ENCODE measurements at regions not wholly inside any gene's neighbourhood (a gene's known extent, or its start where the extent isn't known, plus 50 kb on each side); places are given as distances from the start of the nearest gene placed in this dataset.

DNA sequence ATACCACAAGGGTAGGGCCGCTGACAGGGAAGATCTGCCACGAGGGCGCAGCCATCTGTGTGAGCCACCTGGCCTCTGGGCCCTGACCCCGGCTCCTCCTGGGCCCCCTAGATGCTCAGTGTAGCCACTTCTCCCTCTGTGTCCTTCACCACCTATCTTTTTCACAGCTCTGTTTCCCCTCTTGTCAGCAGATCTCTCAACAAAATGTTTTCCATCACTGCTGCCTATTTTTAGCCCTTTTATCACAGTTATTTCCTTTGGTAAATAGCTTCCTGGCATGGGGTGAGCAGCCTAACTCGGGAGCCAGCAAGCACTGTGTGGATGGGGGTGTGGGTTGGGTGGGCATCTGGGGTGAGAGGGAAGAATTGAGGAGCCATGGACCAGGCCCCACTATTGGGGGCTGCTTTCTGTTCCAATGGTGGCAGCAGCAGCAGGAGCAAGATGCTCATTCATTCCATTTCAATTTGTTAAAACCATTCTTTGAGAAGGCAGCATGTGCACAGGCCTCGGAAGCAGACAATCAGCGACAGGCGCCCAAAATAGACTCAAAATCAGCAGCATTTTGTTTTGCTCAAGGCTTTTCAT lies 135.2 kb upstream of the NAV2 start:
- Mint-ChIP-seq H3K27ac (no peak overlapping the region), H3K27me3 (no peaks in the 10 kb centered on the region), H3K9me3 (no peaks in the 10 kb centered on the region), H3K4me1 (ENCODE audit: low read depth in 2 of 2) (no peaks in the 10 kb centered on the region), H3K36me3 (ENCODE audit: insufficient read depth) (no peaks in the 10 kb centered on the region), H3K4me3 (no peak overlapping the region)
- ATAC-seq (replicated peaks), result no peak
- DNase-seq, result no peak

DNA sequence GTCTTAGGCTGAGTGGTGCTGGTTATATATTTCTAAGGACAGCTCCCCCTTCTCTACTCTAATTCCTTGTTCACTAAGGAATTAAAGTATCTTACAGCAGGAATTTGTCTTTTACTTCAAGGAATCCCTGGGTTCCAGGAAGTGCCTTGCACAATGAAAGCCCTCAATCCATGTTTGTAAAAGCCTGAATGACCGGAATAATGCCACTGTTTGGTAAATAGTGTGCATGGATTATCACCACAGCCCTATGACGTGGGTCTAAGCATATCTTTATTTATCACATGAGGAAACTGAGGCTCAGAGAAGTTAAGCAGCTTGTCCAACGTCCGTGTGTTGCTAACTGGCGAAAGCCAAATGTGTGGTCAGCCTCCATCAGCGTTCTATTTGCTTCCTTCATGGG lies 135.7 kb upstream of the NAV2 start:
- DNase-seq (no peak), ATAC-seq (replicated peaks) (no peak)
- Mint-ChIP-seq H3K27ac (no peak overlapping the region), H3K27me3 (peaks cover 0 to 2% of the 10 kb centered on the region in 2 donors), H3K36me3 (ENCODE audit: insufficient read depth) (no peaks in the 10 kb centered on the region), H3K4me3 (no peak overlapping the region), H3K9me3 (no peaks in the 10 kb centered on the region), H3K4me1 (ENCODE audit: low read depth in 2 of 2) (no peaks in the 10 kb centered on the region)

DNA sequence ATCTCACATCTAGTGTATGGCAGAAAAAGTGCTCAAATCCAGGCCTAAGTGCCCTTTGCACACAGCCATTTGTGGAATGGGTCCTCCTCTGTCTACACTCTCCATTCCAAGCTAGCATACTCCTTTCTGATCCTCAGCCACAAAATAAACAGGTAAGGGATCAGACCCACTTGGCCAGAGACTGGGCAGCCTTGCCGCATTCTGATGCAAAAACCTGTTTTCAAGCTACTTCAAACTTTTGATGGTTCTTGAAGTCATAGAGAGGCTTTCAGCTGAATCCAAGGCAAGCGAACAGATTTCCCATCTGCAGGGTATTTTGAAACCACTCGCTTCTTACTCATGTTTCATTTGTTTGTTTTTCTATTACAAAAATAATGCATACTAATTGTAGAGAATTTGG lies 136.6 kb upstream of the NAV2 start:
- Mint-ChIP-seq H3K9me3 (no peaks in the 10 kb centered on the region), H3K27ac (no peak overlapping the region), H3K4me1 (ENCODE audit: low read depth in 2 of 2) (no peaks in the 10 kb centered on the region), H3K36me3 (ENCODE audit: insufficient read depth) (no peaks in the 10 kb centered on the region), H3K4me3 (no peak overlapping the region), H3K27me3 (peaks cover 4 to 7% of the 10 kb centered on the region in 2 donors)
- DNase-seq (no peak), ATAC-seq (replicated peaks) (no peak)

DNA sequence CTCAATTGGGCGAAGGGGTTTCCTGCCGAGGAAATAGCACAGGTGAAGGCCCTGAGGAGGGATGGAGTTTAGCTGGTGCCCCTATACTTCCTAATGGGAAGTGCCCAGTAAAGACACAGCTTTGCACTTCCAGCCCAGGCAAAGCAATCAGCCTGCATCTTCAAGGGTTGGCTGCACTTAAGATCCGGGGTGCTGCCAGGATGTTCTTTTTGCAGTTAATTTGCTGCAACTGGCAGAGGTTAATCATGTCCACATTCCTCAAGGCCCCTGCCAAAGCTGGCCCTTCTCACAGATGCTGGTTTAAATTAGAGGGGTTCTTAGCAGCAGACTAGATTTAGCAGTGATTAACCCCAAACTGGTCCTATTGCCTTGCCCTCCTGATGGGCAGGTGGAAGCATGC lies 137.7 kb upstream of the NAV2 start:
- Mint-ChIP-seq H3K36me3 (ENCODE audit: insufficient read depth) (no peaks in the 10 kb centered on the region), H3K27ac (no peak overlapping the region), H3K9me3 (no peaks in the 10 kb centered on the region), H3K4me3 (no peak overlapping the region), H3K4me1 (ENCODE audit: low read depth in 2 of 2) (no peaks in the 10 kb centered on the region), H3K27me3 (peaks cover 10 to 11% of the 10 kb centered on the region in 2 donors)
- no peak for DNase-seq
- no peak for ATAC-seq (replicated peaks)

DNA sequence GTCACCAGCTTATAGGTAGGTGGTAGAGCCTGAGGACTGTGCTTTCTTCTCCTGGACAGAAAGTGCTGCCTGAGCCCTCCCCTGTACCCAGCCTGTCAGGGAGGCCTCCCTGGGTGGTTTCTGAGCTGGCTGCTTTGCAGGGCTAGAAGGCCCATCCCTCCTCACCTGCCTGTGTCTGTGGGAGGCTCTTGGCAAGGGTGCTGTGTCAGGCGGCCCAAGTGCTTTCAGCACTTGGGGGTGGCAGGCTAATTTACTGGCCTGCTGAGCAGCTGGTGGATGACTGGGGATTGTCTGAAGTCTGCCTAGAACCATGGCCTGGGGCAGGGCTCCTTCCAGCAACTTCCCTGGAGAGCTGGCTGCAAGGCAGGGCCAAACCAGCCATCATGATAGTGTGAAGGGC lies 139.0 kb upstream of the NAV2 start:
- Mint-ChIP-seq H3K36me3 (ENCODE audit: insufficient read depth) (no peaks in the 10 kb centered on the region), H3K27me3 (peaks cover 17 to 22% of the 10 kb centered on the region in 2 donors), H3K27ac (no peak overlapping the region), H3K4me1 (ENCODE audit: low read depth in 2 of 2) (no peaks in the 10 kb centered on the region), H3K4me3 (no peak overlapping the region), H3K9me3 (no peaks in the 10 kb centered on the region)
- ATAC-seq (replicated peaks), result no peak
- no peak for DNase-seq

DNA sequence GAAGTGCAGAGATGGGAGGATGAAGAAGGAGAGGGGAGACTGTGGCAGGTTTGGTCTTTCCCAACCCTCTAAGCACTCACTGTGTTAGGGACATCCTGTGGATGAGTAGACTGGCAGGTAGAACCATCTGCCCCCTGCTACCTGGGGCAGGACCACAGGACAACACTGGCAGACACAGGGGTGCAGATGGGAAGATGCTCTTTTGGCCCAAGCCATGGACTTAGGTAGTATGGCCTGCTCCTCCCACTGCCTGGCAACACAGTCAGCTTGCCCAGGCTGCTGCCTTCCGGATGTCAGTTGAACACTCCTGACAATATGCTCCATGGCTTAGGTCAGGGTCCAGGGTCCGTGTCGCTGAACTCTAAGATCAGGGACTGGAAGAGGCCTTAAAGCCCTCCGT lies 140.7 kb upstream of the NAV2 start:
- no peak overlapping the region for H3K4me3 Mint-ChIP-seq
- H3K27ac Mint-ChIP-seq, result no peak overlapping the region
- H3K36me3 Mint-ChIP-seq (ENCODE audit: insufficient read depth), result no peaks in the 10 kb centered on the region

DNA sequence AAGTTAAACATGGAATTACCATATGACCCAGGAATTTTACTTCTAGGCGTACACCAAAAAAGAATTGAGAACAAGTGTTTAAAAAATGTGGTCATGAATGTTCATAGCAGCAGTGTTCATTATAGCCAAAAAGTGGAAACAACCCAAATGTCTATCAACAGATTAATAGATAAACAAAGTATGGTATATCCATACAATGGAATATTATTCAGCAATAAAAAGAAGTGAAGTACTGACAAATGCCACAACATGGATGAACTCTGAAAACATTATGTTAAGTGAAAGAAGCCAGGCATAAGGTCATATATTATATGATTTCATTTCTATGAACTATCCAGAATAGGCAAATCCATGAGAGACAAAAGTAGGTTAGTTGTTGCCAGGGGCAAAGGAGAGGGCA lies 141.7 kb upstream of the NAV2 start:
- Mint-ChIP-seq H3K4me3 (no peak overlapping the region), H3K27me3 (peaks cover 26 to 33% of the 10 kb centered on the region in 2 donors), H3K27ac (no peak overlapping the region), H3K4me1 (ENCODE audit: low read depth in 2 of 2) (no peaks in the 10 kb centered on the region), H3K36me3 (ENCODE audit: insufficient read depth) (no peaks in the 10 kb centered on the region), H3K9me3 (no peaks in the 10 kb centered on the region)
- ATAC-seq (replicated peaks), result no peak
- DNase-seq, result no peak

More for the DNA sequence above, 140.7 kb upstream of the NAV2 start:
- Mint-ChIP-seq H3K27me3 (peaks cover 26 to 33% of the 10 kb centered on the region in 2 donors), H3K4me1 (ENCODE audit: low read depth in 2 of 2) (no peaks in the 10 kb centered on the region), H3K9me3 (no peaks in the 10 kb centered on the region)
- no peak for ATAC-seq (replicated peaks)
- no peak for DNase-seq

DNA sequence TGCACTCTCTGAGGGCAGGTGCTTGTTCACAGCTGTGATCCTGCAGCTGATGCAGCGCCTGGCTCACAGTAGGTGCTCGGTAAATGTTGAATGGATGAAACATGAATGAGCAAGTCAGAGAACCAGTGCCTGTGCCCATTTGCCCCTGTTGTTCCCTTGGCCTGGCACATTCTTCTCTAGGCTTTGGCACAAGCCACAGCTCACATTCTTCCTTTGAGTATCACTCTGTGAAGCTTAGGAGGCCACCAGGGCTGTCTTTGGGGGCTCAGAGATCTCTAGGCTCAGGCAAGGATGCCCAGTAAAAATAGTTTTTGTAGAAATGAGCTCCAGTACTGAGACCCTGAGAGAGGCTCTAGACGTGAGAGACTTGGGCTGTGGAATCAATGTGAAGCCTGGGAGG lies 144.6 kb upstream of the NAV2 start:
- Mint-ChIP-seq H3K36me3 (ENCODE audit: insufficient read depth) (no peaks in the 10 kb centered on the region), H3K4me1 (ENCODE audit: low read depth in 2 of 2) (no peaks in the 10 kb centered on the region), H3K4me3 (no peak overlapping the region), H3K27ac (no peak overlapping the region), H3K9me3 (no peaks in the 10 kb centered on the region), H3K27me3 (peaks cover 37 to 57% of the 10 kb centered on the region in 2 donors)
- ATAC-seq (replicated peaks) (no peak), DNase-seq (no peak)

DNA sequence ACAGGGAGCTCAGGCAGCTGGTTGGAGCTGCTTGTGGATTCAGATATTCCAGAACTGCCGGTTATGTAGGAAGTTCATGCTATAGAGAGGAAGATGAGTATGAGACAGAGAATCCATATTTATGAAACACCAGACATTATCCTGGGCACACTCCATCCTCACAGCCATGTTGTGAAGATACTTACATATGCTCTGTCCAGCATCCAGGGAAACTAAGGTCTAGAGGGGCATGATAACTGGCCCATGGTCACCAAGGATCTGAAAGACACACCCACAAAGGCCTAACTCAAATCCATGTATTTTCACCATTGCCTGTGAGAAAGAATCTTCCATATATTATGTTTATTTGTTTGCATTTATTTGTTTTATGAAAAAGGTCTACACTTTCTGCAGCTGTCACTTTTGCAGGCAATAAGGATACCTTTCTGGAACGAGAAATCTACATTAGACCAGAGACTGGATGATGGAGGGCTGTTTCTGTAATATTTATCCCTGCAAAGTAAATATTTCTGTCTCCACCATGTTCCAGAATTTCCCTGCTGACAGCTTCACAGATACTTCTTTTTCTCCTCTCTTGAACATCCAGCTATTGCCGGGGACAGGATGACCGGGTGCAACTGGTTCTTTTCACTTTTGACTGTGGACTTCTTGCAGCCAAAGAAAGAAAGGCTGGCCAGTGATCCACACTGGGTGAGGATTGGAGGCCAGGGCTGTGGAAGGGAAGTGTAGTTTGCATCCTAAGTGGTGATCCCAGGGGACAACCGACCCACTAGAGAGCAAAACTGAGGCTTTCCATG lies 145.9 kb upstream of the NAV2 start:
- DNase-seq (no peak), ATAC-seq (replicated peaks) (no peak)
- H3K4me3 Mint-ChIP-seq, result no peak overlapping the region
- no peaks in the 10 kb centered on the region for H3K9me3 Mint-ChIP-seq
- H3K27ac Mint-ChIP-seq, result no peak overlapping the region
- H3K4me1 Mint-ChIP-seq (ENCODE audit: low read depth in 2 of 2), result no peaks in the 10 kb centered on the region
- H3K27me3 Mint-ChIP-seq, result peaks cover 36 to 65% of the 10 kb centered on the region in 2 donors
- H3K36me3 Mint-ChIP-seq (ENCODE audit: insufficient read depth), result no peaks in the 10 kb centered on the region

DNA sequence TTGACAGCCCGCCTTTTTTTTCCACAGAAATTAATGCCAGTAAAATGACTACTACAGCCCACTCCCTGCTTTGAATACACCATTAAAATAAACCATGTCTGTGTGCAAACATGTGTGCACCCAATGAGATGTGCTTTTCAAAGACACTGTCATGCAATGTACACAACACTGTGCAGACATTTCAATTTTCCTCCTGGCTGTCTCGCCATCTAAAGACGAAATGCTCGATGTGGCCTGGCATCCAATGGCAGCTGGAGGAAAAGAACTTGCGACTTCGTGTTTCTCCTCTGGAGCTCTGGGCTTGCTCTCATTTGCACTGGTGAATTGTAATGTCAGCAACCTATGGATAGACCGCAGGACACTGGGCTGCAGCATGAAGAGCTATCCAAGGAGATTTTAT lies 147.0 kb upstream of the NAV2 start:
- DNase-seq, result no peak
- H3K36me3 Mint-ChIP-seq (ENCODE audit: insufficient read depth), result no peaks in the 10 kb centered on the region
- no peaks in the 10 kb centered on the region for H3K9me3 Mint-ChIP-seq
- H3K4me3 Mint-ChIP-seq, result no peak overlapping the region
- H3K27ac Mint-ChIP-seq, result no peak overlapping the region
- ATAC-seq (replicated peaks), result no peak
- no peaks in the 10 kb centered on the region for H3K4me1 Mint-ChIP-seq (ENCODE audit: low read depth in 2 of 2)
- H3K27me3 Mint-ChIP-seq, result peaks cover 28 to 68% of the 10 kb centered on the region in 2 donors

DNA sequence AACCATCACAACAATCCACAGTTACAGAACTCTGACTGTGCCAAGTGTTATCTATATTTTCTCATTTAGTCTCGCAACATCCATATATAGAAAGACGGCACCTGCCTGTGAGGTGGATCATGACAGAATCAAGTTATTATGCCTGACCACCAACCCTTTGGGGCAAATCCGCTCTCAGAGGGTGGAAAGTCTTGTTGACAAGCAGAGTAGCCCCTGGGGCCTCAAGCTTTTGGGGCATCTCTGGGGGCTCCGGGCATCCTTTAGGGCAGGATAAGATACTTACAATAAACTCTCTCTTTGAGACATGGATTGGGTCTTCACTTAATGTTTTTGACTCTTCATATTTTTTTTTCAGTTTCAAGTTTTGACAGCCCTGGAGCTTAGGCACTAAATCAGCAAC lies 150.5 kb upstream of the NAV2 start:
- ATAC-seq (replicated peaks), result no peak
- peaks cover 4% of the 10 kb centered on the region in 2 donors for H3K4me1 Mint-ChIP-seq (ENCODE audit: low read depth in 2 of 2)
- no peaks in the 10 kb centered on the region for H3K36me3 Mint-ChIP-seq (ENCODE audit: insufficient read depth)
- no peak for DNase-seq
- H3K27ac Mint-ChIP-seq, result no peak overlapping the region
- no peak overlapping the region for H3K4me3 Mint-ChIP-seq
- H3K27me3 Mint-ChIP-seq, result peaks cover 30 to 70% of the 10 kb centered on the region in 2 donors
- H3K9me3 Mint-ChIP-seq, result no peaks in the 10 kb centered on the region

DNA sequence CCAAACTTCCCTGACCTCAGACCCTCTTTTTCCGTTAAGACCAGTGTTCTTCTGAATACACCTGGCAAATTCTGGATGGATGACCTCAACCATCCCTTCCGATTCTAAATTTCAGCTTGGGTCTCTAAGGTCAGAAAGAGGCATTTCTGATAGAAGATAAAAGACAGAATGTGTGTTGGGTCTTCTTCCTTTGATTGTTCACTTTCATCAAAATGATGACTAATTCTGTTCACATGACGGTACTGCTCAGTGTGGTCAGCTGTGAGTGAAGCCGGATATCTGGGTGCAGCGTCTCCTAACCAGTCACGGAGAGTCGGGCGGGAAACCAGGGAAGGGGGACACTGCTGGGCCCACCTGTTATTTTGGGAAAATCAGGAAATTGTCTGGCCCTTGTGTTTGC lies 151.6 kb upstream of the NAV2 start:
- peaks cover 30 to 74% of the 10 kb centered on the region in 2 donors for H3K27me3 Mint-ChIP-seq
- H3K27ac Mint-ChIP-seq, result no peak overlapping the region
- DNase-seq (no peak), ATAC-seq (replicated peaks) (no peak)
- peaks cover 4% of the 10 kb centered on the region in 2 donors for H3K4me1 Mint-ChIP-seq (ENCODE audit: low read depth in 2 of 2)
- H3K4me3 Mint-ChIP-seq, result no peak overlapping the region
- H3K9me3 Mint-ChIP-seq, result no peaks in the 10 kb centered on the region
- H3K36me3 Mint-ChIP-seq (ENCODE audit: insufficient read depth), result no peaks in the 10 kb centered on the region

DNA sequence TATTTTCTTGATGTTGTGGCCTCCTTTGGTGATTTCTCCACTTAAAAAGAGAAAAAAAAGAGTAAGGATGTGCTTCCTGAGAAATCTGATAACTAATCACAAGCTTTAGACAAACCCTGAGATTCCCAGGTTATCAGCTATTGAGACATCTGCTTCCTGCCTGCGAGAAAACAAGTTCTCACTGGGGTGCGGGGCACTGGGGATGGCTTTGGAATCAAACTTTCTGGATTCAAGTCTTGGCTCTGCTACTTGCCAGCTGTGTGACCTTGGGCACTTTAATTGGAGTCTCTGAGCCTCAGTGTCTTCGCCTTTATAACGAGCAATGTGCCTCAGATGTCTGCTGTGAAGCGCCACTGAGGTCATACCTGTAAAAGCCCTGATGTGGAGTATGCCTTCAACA lies 152.5 kb upstream of the NAV2 start:
- no peaks in the 10 kb centered on the region for H3K9me3 Mint-ChIP-seq
- DNase-seq, result no peak
- no peak overlapping the region for H3K27ac Mint-ChIP-seq
- no peak for ATAC-seq (replicated peaks)
- peaks cover 24 to 75% of the 10 kb centered on the region in 2 donors for H3K27me3 Mint-ChIP-seq
- no peaks in the 10 kb centered on the region for H3K36me3 Mint-ChIP-seq (ENCODE audit: insufficient read depth)
- no peak overlapping the region for H3K4me3 Mint-ChIP-seq
- H3K4me1 Mint-ChIP-seq (ENCODE audit: low read depth in 2 of 2), result peaks cover 4% of the 10 kb centered on the region in 2 donors

DNA sequence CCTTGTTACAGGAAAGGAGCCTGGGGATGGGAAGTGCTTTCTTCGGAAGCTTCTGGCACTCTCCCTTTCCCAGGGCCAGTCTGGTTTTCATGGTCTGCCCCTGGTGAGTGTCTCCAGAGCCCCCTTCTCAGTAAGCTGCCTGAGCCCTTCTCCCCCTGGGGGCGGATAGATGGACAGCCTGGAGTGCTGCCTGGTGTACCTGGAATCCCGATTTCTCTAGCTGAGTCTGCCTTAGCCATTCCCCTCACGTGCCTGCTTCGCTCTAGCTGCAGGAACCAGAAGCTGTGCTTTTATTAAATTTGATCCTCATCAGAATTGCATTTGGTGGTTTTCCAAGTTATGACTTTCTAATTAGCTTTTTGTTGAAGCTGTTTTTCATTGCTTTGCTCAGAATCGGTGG lies 152.9 kb upstream of the NAV2 start:
- no peak for ATAC-seq (replicated peaks)
- no peaks in the 10 kb centered on the region for H3K9me3 Mint-ChIP-seq
- H3K27me3 Mint-ChIP-seq, result peaks cover 23 to 71% of the 10 kb centered on the region in 2 donors
- H3K4me3 Mint-ChIP-seq, result no peak overlapping the region
- H3K27ac Mint-ChIP-seq, result no peak overlapping the region
- no peak for DNase-seq
- peaks cover 4% of the 10 kb centered on the region in 2 donors for H3K4me1 Mint-ChIP-seq (ENCODE audit: low read depth in 2 of 2)
- H3K36me3 Mint-ChIP-seq (ENCODE audit: insufficient read depth), result no peaks in the 10 kb centered on the region

Measured in effector memory CD8-positive, alpha-beta T cell (primary cell).